Islet of Langerhans (tissue), 1 donor: ENCODE measurements at regions not wholly inside any gene's neighbourhood (a gene's known extent, or its start where the extent isn't known, plus 50 kb on each side); places are given as distances from the start of the nearest gene placed in this dataset.

Source experiments
- FAIRE-seq: peaks from one replicate; lab custom pipeline; 2011; peaks lifted over from hg19 to GRCh38; lab: Jason Lieb, UNC

DNA sequence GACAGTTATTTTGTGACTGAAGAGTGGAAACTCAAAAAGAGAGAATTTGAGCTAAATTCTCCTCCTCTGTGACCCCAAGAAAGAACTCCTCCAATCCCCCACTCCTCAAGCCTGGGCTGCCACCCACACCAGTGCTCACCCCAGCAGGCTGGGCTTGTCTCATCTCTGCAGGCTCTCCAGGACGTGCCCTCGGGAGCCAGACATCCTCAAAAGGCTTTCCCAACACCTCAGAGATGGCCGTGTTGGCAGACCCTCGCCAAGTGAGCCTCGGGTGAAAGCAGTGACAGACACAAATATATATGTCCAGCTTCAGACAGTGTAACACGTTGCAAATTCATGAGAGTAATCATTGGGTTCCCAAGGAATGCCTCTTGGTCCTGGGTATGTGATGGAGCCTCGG, 377.7 kb upstream of the SALL3 start:
- no peak for FAIRE-seq

DNA sequence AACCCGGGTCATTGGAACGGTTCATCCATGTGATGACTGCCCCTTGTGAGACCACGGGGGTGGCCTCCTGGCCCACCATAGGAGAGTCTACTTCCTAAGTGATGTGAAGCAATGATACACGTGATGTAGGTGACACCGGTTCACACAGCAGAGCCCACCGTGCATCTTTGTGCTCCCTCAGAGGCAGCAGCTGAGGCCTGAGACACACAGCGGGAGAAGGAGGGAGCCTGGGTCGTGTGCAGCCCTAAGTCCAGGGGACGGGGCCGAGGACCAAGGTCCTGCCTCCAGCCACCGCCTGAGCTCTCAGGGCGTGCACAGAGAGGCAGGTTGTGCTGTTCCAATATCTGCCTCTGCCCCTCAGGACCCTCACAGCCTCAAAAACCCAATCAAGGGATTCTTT, 377.2 kb upstream of the SALL3 start:
- no peak for FAIRE-seq

DNA sequence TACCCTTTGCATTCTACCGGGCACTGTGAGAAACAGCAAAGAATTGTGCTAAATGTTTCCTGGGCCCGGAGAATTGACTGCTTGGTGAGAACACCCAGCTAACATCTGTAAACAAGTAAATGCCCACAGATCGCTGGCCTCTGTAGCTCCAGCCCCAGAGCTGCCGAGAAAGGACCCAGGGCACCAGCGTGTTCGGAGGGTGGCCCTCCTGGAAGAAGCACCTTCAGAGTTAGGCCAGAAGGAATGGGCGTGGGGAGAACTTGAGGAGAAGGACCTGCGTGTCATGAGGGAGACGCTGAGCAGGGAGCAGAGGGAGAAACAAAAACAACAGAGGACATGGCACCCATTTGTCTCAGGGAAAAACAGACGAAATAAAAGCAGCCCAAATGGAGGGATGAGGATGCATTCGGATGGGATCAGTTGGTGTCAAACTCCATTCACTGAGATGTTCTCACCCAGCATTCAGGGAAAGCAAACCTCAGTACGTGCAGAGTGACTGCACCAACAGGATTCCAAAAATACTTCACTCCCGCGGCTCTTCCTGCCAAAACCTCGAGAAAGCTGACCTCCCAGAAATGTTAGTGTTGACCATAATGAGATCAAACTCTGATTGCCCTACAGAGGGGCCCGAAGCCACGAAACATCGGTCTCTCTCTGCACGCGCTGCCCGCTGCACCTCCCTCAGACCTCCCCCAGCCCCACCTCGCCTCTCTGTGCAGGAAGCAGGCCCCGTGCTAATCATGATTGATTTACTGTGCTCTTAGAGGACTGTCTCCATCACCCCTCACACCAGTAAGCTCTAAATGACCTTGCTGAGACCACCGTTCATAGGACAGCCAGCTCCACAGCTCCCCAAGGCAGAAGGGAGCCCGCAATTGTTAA, 376.3 kb upstream of the SALL3 start:
- FAIRE-seq = no peak

DNA sequence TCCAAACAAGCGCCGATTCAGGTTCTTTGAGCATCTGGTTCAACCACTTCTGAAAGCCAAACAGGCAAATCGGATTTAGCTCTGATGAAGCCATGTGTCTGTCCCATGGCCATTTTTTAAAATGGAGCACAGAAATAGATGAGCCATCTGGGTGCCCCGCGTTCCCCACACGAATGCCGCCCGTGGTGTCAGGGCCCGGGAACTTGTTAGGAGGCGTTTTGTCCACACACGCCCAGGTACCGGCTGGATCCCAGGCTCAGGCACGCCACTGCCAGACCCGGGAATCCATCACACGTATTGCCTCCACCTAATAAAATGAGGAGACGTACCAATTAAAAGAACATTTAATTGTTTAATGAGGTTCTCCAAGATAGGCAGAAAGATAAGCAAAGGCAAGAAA, 374.4 kb upstream of the SALL3 start:
- no peak for FAIRE-seq

DNA sequence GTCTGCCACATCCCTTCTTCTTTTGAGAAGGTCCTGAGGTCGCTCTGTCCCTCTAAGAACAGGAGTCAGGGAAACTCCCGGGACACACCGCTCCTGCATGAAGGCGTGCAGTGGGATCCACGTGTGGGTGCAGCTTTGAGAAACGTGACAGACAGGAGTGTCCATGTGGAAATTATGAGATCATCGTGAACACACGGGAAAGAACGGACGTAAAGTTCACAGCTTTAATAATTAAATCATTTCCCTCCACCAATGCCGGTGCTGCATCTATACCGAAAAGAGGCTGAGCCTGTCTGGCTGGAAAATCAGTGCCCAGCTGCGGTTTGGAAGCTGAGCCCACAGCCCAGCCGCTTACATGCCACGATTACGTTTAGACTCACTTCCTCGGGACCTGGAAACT, 372.4 kb upstream of the SALL3 start:
- FAIRE-seq = no peak

DNA sequence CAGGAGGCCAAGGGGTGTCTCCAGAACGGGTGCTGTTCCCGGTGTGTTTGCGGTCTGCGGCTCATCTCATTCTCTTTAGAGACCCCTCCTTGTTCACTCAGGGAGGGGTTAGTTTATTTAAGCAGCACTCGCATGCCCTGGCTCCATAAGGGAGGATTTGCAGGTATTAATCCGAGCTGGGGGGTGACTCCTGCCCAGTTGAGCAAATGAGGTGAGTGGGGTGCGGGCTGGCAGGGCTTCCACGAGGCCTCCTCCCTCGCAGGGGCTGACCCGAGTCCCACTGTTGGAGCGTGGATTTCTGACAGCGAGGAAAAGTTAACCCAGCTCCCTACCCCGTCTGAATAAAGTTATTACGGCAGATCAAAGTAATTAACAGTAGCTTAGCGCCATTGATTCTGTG, 371.8 kb upstream of the SALL3 start:
- no peak for FAIRE-seq

DNA sequence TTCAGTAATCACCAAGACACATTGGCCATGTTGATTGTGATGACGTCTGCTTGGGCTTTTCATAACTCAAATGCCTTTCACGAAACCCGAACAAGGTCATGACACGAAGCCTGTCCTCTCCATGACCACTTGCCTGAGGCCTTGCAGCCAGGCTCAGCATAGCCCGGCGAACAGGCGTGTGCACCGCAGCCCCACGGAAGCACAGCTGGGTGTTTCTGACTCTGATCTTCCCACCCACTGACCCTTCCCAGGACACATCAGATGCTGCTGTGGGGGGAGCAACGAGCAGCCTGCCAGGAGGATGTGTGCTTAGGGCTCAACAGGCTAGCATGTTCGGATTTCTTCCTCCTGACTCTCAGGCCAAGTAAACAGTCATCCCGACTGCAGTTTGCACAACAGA, 369.4 kb upstream of the SALL3 start:
- no peak for FAIRE-seq

DNA sequence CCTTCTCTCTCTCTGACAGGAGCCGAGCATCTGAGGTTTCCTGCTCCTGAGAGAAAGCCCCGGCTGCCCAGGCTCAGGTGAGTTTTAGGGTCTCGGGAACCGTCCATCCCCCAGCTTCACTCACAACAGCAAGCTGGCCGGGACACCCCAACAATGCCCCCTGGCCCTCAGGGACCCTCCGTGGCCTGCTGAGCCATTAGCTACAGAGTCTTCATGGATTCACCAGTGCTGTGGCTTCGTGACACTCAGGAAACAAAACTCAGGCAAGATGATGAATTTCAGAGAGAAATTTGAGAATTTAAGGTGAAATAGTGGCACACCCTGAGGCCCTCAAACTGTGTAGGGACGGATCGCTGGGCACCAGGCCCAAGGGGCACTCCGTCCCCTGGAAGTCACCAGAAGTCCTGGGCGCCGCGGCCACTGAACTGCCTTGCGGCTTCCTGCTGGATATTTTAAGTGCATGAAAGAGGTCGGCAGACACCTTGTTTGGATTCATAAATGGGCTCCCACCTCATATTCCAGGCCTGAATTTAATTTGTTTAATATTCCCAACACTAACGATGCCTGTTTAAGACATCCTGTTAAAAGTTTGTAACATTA, 368.3 kb upstream of the SALL3 start:
- no peak for FAIRE-seq

DNA sequence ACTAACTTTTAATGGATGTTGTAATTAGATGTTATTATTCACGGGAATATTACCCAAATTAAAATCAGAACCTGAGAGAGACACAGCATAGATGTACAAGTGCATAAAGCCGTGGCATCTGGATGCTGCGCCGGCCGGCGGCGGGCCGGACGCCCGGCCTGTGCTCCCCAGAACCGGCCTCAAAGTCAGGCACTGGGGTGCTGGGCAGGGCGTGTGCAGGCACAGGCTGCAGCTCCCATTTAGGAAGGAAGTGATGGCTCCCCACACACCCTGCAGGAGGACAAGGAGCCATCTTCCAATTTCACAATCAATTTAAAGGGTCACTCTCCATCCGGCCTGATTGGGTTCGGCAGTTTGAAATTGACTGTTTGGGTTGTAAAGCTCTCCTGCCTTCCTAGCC, 367.7 kb upstream of the SALL3 start:
- no peak for FAIRE-seq

DNA sequence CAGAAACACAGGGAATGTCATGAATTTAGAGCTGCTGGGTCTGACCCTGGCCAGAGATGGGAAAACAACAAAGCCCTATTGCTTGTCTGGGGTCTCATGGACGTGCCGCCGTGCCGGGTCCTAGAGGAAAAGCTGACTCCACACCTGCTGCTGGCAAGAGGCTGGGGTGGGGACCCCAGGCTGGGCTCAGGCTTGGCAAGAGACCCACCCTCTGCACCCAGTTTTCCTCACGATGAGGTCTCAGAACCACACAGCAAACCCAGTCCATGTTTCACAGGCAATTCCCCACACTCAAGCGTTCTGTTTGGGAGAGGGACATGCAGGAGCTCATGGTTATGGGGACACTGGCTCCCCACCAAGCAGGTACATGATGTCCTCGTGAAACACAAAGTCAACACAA, 367.3 kb upstream of the SALL3 start:
- FAIRE-seq = no peak

DNA sequence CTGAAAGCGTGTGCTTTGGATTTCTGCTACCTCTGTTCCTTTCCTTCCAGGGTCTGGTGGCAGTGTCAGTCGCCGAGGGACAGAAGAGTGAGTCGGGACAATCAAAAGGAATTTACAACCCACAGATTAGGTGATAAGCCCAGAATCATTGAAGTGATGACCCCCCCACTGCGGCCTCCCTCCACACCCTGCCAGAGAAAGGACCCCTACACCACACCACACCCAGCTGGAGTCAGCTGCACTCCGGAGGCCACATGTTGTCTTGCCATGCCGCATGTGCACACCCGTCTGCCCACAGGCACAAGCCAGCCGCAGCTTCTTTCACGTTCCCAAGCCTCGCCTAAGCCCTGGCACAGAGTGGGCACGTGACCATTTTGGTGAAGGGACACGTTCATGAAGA, 366.8 kb upstream of the SALL3 start:
- no peak for FAIRE-seq

DNA sequence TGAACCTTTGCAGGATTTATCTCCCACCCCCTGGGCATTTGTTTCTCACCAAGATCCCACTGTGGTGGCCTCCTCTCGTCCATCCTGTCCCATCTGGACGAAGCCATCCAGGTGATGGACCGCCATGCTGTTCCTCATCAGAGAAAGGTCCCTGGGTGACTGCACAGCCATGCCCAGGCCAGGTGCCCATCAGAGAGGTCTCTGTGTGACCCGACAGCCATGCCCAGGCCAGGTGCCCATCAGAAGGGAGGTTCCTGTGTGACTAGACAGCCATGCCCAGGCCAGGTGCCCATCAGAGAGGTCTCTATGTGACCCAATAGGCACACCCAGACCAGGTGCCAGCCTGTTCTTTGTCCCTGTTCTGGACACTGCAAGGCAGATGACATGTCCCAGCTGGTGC, 360.9 kb upstream of the SALL3 start:
- FAIRE-seq = no peak

DNA sequence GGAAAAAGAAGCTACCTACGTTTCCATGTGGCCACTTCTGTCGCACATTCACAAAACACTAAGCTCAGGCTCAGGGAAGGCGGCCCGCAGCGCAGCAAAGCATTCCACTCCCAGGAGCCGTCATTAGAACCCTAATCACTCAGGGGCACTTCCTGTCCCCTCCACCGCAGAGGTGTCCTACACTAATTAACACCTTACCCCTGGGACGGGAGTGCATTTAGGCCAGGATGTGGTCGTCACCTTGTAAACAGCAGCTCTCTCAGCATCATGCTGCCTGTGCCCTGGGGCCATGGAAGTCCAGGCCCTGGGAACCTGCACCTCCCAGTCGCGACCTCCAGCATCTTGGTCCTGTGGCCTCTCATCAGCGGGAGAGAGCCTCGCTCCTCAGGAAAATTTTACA, 359.8 kb upstream of the SALL3 start:
- FAIRE-seq = no peak

DNA sequence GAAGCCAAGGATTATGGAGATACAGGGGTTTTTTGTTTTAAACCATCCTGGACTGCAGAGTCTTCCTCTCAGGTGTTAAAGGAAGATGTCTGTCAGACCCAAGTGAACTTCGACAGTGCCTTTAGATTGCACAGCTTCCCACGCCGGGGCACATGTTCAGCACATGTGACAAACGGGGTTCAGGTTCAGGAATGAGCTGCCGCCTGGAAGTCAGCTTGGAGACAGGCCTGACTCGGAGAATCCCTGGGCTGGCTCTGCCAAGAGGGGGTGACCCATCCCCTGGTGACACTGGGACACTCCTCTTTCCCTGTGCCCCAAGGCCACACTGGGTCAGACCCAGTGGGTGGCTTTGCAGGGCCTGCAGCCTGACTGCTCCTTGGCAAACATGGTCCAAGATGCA, 359.3 kb upstream of the SALL3 start:
- no peak for FAIRE-seq

DNA sequence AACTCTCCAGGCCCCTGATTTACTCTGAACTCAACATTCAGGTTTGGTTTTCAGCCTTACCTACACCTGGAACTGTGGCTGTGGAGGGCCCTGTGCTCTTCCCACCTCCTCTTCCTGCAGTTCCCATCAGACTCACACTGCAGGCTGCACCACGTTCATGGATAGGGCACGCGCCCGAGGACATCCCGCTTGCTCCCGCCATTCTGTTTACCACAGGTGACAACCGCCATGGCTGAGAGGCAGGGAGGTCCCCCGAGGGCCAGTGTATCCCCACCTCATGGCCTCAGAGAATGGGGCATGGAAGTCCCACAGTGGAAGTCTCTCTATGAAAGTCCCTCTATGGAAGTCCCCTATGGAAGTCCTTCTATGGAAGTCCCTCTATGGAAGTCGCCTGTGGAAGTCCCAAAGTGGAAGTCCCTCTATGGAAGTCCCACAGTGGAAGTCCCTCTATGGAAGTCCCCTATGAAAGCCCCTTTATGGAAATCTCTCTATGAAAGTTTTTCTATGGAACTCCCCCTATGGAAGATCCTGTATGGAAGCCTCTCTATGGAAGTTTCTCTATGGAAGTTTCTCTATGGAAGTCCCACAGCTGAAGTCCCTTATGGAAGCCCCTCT, 358.4 kb upstream of the SALL3 start:
- FAIRE-seq = no peak

DNA sequence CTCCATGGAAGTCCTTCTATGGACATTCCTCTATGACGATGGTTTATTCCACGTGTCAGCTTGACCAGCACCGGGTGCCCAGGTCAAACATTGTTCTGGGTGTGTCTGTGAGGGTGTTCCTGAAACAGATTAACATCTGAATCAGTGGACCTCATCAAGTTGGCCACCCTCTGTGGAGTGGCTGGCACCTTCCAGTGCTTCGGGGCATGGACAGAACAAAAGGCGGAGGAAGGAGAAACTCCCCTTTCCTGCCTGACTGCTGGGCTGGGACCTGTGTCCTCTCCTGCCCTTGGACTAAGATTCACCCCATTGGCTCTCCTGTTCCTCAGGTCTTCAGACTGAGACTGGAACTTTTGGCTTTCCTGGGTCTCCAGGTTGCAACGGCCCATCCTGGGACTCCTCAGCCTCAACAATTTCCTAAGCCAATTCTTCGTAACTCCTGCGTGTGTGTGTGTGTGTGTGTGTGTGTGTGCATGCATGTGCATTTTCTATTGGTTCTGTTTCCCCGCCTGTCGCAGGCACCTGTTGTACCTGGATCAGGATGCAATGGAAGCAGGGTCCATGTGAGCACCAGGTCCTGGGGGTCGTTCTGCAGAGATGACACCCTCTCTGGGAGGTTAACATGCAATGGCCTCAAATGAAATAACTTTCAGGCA, 357.2 kb upstream of the SALL3 start:
- no peak for FAIRE-seq

DNA sequence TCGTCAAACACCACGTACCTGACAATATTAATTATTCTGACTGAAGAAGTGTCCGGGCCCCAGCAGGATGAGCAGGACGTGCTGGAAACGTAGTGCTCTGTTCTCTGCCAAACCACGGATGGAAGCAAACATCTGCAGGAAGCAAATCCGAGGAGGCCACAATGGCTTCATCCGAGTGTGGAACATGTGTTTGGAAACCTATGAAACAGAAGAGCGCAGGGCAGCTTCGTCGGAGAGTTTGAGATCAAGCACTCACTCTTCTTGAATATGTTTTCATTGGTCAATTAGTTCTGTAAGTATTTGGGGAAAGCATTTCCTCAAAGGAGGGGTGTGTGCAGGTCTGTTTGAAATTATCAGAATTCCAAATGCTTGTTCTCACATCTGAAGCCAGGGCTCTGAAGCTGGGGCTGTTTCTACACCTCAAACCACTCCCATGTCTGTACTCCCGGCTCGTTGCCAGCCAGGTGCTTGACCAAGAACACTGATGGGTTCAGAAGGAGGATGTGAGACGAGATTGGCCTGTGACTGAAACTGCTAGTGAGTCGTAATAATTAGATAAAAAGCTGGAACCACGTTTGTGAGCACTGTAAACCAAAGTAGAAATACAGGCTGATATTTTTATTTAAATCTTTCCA, 356.6 kb upstream of the SALL3 start:
- FAIRE-seq = no peak

DNA sequence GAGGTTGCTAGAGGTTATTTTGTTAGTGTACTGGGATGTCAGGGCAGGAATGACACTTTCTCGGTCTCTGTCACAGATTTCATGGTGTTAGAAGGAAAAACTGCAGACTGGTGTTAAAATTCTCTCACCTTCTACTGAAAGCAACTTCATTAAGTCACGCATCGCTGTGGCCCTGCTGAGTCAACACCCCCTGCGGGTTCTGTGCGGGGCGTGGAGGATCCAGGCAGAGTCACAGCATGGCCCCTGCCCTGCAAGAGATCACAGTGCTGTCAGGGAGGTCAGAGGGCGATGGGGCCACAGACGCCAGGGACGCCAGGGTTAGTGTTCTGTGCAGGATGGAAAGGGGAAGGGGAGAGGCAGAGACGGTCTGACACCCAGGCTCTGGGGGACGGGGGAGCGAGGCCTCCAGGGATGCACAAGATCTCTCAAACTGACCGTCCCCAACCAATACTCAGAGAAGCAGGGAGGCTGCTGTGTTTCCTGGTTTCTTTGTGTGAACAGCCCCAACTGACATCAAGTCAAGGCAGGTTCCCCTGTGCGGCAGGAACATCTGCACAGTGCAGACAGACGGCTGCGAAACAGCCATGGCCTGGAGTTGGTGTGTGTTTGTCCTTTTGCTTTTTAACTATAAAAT, 354.9 kb upstream of the SALL3 start:
- no peak for FAIRE-seq

DNA sequence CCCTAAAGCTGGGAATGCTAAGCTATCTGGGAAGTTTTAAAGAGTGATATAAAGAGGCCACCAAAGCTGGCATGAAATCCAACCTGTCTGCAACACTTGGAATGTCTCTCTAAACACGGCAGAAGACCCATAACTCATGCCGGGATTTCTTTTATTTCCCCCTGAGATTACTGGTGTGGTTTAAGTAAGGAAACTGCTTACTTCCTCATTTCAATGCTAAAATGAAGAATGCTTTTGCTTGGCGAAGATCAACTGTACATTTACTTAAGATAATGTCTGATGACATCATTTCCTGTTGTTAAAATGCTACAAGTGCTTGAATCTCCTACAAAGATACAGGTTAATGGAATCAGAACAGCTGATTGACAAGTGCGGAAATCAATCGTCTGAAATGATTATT, 353.8 kb upstream of the SALL3 start:
- no peak for FAIRE-seq

DNA sequence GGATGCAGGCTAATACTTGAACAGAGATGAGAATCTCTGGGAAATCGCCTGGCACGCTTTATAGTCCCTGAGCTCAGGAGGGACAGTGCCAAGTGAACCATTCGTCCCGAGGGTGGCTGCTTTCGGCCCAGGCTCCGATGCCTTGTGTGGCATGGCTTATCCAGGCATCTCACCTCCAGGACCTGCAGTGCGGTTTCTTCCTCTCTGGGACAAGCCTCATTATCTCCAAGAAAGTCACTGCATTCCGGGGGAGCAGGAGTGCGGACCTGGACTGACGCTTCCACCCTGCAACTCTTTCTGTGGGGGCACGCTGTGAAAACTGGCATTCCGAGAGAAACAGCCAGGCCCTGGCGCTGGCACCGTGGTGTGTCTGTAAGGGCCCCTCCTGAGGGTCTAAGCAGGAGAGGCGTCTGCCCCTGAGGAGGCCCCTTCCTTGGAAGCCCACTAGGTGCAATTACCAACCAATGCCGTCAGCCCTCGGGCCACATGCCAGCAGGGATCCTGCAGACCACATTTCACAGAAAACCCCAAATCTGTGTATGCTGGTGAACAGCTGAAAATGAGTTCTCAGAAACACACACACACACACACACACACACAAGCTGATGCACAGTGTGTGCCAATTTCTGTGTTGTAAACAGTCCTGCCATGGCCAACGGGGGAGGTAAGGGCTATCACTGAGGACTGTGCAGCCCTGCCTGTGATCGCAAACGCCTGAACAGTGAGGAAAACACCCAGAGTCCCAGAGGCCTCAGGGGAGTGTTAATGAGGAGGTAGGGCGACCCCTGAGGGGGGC, 351.9 kb upstream of the SALL3 start:
- FAIRE-seq = no peak

DNA sequence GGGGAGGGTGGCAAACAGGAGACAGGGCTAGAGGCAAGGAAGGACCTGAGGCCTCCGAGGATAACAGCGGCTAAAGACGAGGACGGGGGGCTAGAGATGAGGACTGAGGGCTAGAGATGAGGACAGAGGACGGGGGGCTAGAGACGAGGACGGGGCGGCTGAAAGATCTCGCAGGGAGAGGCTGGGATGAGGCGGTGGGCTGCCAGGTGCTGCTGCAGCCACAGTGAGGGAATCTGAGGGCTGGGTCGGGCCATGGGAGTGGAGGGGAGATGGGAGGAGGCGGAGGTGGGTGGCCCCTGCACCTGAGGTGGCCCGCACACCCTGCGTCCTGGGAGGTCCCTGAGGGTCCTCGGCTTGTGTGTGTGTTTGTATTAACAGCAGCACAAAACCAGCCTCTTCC, 350.2 kb upstream of the SALL3 start:
- no peak for FAIRE-seq
